Neural crest cell (in vitro differentiated cells): ENCODE measurements at regions not wholly inside any gene's neighbourhood (a gene's known extent, or its start where the extent isn't known, plus 50 kb on each side); places are given as distances from the start of the nearest gene placed in this dataset.

ENCODE experiments used
- DNase-seq: peaks from one replicate; pipeline ENCODE4 v3.0.0; 2021; ENCODE audit warnings: low read depth, mixed read lengths, low spot score
- H3K27ac Mint-ChIP-seq: one replicate; pipeline ENCODE4 v1.8.0; 2021; ENCODE audit warnings: mild to moderate bottlenecking, mixed read lengths; ENCODE audit not compliant: unreplicated experiment
- H3K27me3 Mint-ChIP-seq: 2 replicates; pipeline ENCODE4 v1.8.0; 2021; ENCODE audit warnings: low read depth, mild to moderate bottlenecking, mixed read lengths
- H3K36me3 Mint-ChIP-seq: 2 replicates; pipeline ENCODE4 v1.8.0; 2021; ENCODE audit warnings: low read depth, mild to moderate bottlenecking, mixed read lengths
- H3K4me1 Mint-ChIP-seq: 2 replicates; pipeline ENCODE4 v1.8.0; 2021; ENCODE audit warnings: mixed read lengths
- H3K4me3 Mint-ChIP-seq: one replicate; pipeline ENCODE4 v1.8.0; 2021; ENCODE audit warnings: mild to moderate bottlenecking, mixed read lengths
- H3K9me3 Mint-ChIP-seq: 2 replicates; pipeline ENCODE4 v1.8.0; 2021; ENCODE audit warnings: mixed read lengths
- TF ChIP-seq, protein P1 (sequence below): fragments of 200-600 bp; sonication (generic); conservative IDR thresholded peaks from 2 replicates; pipeline ENCODE4 v1.5.0; 2021; ENCODE audit warnings: antibody characterized with exemption, mild to moderate bottlenecking

DNA sequence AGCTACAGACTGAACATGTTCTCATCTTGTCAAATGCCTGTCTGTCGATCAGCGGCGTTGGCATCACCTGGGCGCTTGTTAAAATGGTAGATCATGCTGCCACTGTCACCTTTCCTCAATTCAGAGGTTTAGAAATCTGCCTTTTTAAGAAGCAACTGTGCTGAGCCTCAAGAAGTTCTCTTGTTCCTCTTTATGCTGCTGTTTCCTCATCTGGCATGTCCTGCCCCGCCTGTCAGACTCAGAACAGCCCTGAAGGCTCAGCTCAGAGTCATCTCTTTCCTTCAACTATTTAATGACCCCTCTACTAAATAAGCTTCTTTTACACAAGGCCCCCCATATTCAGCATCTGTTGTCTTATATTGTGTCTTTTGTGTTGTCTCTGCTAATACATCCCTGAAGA is 368.2 kb downstream of the EPM2A start:
- DNase-seq, result no peak
- H3K27me3 Mint-ChIP-seq, result no peaks in the 10 kb centered on the region
- peaks cover 3% of the 10 kb centered on the region for H3K9me3 Mint-ChIP-seq
- no peaks in the 10 kb centered on the region for H3K36me3 Mint-ChIP-seq
- H3K4me3 Mint-ChIP-seq, result no peak overlapping the region
- no peak overlapping the region for H3K27ac Mint-ChIP-seq
- TF ChIP-seq, protein P1, sequence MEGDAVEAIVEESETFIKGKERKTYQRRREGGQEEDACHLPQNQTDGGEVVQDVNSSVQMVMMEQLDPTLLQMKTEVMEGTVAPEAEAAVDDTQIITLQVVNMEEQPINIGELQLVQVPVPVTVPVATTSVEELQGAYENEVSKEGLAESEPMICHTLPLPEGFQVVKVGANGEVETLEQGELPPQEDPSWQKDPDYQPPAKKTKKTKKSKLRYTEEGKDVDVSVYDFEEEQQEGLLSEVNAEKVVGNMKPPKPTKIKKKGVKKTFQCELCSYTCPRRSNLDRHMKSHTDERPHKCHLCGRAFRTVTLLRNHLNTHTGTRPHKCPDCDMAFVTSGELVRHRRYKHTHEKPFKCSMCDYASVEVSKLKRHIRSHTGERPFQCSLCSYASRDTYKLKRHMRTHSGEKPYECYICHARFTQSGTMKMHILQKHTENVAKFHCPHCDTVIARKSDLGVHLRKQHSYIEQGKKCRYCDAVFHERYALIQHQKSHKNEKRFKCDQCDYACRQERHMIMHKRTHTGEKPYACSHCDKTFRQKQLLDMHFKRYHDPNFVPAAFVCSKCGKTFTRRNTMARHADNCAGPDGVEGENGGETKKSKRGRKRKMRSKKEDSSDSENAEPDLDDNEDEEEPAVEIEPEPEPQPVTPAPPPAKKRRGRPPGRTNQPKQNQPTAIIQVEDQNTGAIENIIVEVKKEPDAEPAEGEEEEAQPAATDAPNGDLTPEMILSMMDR, result no peak
- no peaks in the 10 kb centered on the region for H3K4me1 Mint-ChIP-seq

DNA sequence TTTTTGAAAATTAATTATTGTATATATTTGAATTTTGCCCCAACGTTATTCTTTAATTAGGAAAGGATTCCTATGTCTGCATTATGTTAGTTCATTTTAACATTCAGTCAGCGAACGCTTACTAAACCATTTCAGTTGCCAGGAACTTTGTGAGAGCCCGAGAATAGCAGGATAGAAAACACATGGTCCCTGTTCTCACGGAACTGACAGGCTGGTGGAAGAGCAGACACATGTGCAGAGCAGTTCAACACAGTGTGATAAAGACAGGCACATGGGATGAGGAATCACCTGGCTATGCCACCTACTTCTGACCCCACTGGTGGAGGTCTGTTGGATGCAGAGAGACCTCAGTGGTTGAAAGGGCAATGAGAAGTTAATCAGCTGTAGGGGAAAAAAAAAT is 367.2 kb downstream of the EPM2A start:
- Mint-ChIP-seq H3K9me3 (peaks cover 3% of the 10 kb centered on the region), H3K4me1 (peaks cover 5% of the 10 kb centered on the region), H3K4me3 (no peak overlapping the region), H3K27me3 (no peaks in the 10 kb centered on the region), H3K27ac (no peak overlapping the region), H3K36me3 (no peaks in the 10 kb centered on the region)
- DNase-seq, result no peak
- TF ChIP-seq, protein P1, result no peak

DNA sequence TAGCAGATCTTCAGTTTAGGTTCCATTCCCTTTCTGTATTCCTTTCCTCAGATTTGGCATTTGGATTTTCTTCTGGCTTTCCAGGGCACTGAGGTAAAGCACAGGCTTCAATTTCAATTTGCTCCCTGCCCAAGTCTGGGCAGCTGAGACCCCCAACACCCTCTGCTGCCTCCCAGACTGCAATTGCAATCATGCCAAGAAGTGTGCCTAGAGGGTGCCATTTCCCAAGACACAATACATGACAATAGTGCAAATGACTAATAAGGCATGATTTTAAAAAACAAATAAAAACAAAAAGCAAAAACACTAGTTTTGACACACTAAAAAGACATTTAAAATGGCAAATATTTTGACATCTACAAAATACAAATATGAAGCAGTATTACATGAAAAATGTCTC is 364.8 kb downstream of the EPM2A start:
- Mint-ChIP-seq H3K27me3 (no peaks in the 10 kb centered on the region), H3K9me3 (no peaks in the 10 kb centered on the region), H3K4me3 (no peak overlapping the region), H3K27ac (no peak overlapping the region), H3K36me3 (no peaks in the 10 kb centered on the region), H3K4me1 (peaks cover 7% of the 10 kb centered on the region)
- no peak for DNase-seq
- TF ChIP-seq, protein P1, result no peak

DNA sequence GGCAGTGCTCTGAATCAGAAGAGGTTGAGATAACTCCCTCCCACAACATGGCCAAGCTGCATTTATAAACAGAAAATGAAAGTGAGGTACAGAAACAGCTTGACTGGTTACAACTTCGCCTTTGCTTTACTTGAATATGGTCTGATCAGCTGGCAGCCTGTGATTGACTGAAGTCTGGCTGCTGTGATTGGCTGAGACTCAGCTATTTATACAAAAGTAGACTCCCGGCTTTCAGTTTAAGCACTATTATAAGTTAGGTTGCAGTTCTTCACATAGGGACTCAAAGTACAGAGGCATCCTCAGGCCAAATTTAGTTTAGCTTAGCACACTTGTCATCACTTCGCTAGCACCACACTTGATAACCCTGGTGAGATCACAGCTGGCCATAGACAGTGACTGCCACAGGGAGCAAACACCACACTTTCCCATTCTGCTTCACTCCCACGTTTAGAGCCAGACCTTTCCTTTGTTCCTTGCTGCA is 362.6 kb downstream of the EPM2A start:
- TF ChIP-seq, protein P1, result no peak
- Mint-ChIP-seq H3K27ac (no peak overlapping the region), H3K9me3 (peaks cover 3% of the 10 kb centered on the region), H3K36me3 (no peaks in the 10 kb centered on the region), H3K4me3 (no peak overlapping the region), H3K4me1 (peaks cover 7% of the 10 kb centered on the region), H3K27me3 (no peaks in the 10 kb centered on the region)
- no peak for DNase-seq

DNA sequence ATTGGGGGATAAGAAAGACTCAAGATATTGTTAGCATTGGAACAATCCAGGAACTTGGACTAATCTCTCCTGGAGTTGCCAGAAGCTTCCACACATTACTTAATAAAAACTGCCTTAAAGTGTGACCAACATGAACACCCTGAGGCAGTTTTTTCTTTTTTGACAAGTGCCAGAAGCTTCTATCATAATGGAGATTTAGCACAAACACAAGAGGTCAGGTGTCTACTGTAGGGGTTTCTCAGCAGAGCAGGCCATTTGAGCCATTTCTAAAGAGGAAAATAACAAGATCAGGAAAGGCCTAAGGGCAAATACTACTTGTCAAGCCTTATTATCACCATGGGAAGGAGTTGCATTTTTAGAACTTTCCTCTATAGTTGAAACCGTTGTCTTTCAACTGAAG is 361.5 kb downstream of the EPM2A start:
- Mint-ChIP-seq H3K9me3 (peaks cover 3% of the 10 kb centered on the region), H3K4me1 (peaks cover 7% of the 10 kb centered on the region), H3K27me3 (no peaks in the 10 kb centered on the region), H3K27ac (no peak overlapping the region), H3K4me3 (no peak overlapping the region), H3K36me3 (no peaks in the 10 kb centered on the region)
- TF ChIP-seq, protein P1, result no peak
- no peak for DNase-seq

DNA sequence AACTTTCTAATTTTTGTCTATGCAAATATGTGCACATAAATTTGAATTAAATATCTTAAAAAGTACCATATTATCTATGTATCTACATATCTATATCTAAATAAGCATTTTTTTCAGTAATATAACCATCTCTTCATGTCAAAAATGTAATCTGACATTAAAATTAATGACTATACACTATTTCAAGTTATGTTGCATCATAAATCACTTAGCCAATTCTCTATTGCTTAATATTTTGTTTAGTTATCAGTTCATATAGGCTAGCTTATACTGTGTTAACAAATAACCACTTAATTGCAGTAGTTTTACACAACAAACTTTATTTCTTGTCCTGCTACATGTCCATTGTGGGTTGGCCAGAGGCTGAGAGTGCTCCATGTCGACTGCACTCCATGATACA is 360.8 kb downstream of the EPM2A start:
- Mint-ChIP-seq H3K27ac (no peak overlapping the region), H3K36me3 (no peaks in the 10 kb centered on the region)

More for the DNA sequence above, 360.8 kb downstream of the EPM2A start:
- H3K27me3 Mint-ChIP-seq, result no peaks in the 10 kb centered on the region
- no peak overlapping the region for H3K4me3 Mint-ChIP-seq
- H3K9me3 Mint-ChIP-seq, result peaks cover 3% of the 10 kb centered on the region
- DNase-seq, result no peak
- peaks cover 7% of the 10 kb centered on the region for H3K4me1 Mint-ChIP-seq
- TF ChIP-seq, protein P1, result no peak
